Mammary epithelial cell (primary cell): ENCODE measurements at regions not wholly inside any gene's neighbourhood (a gene's known extent, or its start where the extent isn't known, plus 50 kb on each side); places are given as distances from the start of the nearest gene placed in this dataset.

Experiments used
- EZH2 ChIP-seq: IDR thresholded peaks from 2 replicates; pipeline ENCODE4 v1.6.1; 2012; ENCODE audit warnings: low read length, inconsistent platforms, borderline replicate concordance
- TF ChIP-seq, protein P1 (sequence below), 2 donors: IDR thresholded peaks in 1 of 2; conservative IDR thresholded peaks in 1 of 2; 2 replicates each; pipeline ENCODE4 v1.5.1; 2011 to 2012; ENCODE audit warnings: inconsistent platforms in 2 of 2, low read length in 2 of 2, mild to moderate bottlenecking in 2 of 2, control low read depth in 1 of 2, low read depth in 1 of 2; ENCODE audit not compliant: insufficient read depth in 1 of 2; ENCODE audit errors: extremely low read depth in 1 of 2

DNA sequence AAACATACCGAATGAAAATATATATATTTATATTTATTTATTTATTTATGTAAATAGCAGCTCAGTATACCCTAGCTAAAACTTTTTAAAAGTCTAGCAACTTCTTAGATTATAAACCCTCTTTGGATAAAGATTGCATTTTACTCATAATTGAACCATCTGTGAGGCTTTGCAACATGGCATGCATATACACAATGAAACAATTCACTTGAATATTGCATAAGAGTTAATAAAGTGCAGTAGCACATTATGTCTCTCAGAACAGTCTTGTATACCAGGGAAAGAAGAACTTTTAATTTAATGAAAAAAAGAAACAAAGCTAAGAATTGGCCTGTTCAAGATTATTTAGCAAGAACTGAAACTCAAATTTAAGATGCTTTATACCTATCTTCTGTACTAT is 1363.9 kb upstream of the ADGRL2 start:
- TF ChIP-seq, protein P1, sequence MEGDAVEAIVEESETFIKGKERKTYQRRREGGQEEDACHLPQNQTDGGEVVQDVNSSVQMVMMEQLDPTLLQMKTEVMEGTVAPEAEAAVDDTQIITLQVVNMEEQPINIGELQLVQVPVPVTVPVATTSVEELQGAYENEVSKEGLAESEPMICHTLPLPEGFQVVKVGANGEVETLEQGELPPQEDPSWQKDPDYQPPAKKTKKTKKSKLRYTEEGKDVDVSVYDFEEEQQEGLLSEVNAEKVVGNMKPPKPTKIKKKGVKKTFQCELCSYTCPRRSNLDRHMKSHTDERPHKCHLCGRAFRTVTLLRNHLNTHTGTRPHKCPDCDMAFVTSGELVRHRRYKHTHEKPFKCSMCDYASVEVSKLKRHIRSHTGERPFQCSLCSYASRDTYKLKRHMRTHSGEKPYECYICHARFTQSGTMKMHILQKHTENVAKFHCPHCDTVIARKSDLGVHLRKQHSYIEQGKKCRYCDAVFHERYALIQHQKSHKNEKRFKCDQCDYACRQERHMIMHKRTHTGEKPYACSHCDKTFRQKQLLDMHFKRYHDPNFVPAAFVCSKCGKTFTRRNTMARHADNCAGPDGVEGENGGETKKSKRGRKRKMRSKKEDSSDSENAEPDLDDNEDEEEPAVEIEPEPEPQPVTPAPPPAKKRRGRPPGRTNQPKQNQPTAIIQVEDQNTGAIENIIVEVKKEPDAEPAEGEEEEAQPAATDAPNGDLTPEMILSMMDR (conservative IDR thresholded peaks at IDR 0.05 in 1 of 2, IDR thresholded peaks at IDR 0.05 in 1 of 2; ENCODE audit: extremely low read depth in 1 of 2, insufficient read depth in 1 of 2, low read depth in 1 of 2, low read length in 2 of 2): no peak
- TF ChIP-seq EZH2: no peak
